ENCODE measurements at regions not wholly inside any gene's neighbourhood (a gene's known extent, or its start where the extent isn't known, plus 50 kb on each side); places are given as distances from the start of the nearest gene placed in this dataset.

DNA sequence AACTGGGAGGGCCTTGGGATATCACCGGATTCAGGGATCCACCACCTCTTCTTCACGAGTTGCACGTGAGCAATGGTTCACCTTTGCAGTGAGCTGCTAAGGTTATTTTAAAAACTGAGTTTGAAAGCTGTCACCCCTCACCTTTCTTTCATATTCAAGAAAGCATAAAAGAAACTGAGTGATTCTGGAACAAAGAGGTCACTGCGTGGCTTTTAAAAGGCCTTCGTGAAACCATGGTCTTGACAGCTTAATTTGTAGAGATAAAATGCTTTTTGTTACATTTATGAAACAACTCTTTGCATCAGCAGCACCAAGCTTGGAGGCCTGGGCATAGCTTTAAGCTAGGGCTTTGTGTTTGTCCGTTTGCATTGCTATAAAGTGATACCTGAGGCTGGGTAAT, 101.4 kb upstream of the NECTIN1 start:
- H3K9me3 ChIP-seq (replicated peaks; ENCODE audit: control insufficient read depth, insufficient read depth, low read length), result no peaks in the 10 kb centered on the region
- no peaks in the 10 kb centered on the region for H4K20me1 ChIP-seq (replicated peaks; ENCODE audit: control insufficient read depth, extremely low read depth, insufficient read depth, low read length)
- intact Hi-C loops (cut with micrococcal nuclease) (no loop called here), dilution Hi-C loops (cut with MboI; ENCODE audit: extremely low pct_ligation_motif_present, low sequenced_read_pairs) (no loop called here)
- FAIRE-seq (no peak), DNase-seq (ENCODE audit: low read depth, low spot score) (no peak)
- TF ChIP-seq, protein P1, sequence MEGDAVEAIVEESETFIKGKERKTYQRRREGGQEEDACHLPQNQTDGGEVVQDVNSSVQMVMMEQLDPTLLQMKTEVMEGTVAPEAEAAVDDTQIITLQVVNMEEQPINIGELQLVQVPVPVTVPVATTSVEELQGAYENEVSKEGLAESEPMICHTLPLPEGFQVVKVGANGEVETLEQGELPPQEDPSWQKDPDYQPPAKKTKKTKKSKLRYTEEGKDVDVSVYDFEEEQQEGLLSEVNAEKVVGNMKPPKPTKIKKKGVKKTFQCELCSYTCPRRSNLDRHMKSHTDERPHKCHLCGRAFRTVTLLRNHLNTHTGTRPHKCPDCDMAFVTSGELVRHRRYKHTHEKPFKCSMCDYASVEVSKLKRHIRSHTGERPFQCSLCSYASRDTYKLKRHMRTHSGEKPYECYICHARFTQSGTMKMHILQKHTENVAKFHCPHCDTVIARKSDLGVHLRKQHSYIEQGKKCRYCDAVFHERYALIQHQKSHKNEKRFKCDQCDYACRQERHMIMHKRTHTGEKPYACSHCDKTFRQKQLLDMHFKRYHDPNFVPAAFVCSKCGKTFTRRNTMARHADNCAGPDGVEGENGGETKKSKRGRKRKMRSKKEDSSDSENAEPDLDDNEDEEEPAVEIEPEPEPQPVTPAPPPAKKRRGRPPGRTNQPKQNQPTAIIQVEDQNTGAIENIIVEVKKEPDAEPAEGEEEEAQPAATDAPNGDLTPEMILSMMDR (IDR thresholded peaks at IDR 0.05; ENCODE audit: extremely low read depth in 1 of 2, insufficient read depth in 1 of 2, low read depth in 1 of 2, low read length in 2 of 2), result no peak
- no peak for TF ChIP-seq EZH2 (IDR thresholded peaks at IDR 0.05; ENCODE audit: borderline replicate concordance, low read depth, low read length, severe bottlenecking)
- no peak for TF ChIP-seq GATA2 (IDR thresholded peaks at IDR 0.05; ENCODE audit: insufficient read depth, insufficient read length, low read depth, low read length)
- TF ChIP-seq FOS (IDR thresholded peaks at IDR 0.05; ENCODE audit: borderline replicate concordance, insufficient read depth, low read length), result no peak
- TF ChIP-seq POLR2AphosphoS5 (IDR thresholded peaks at IDR 0.05; ENCODE audit: insufficient read depth, low read depth, low read length), result no peak
- no peak for TF ChIP-seq POLR2A (IDR thresholded peaks at IDR 0.05; ENCODE audit: low read depth, low read length)
- TF ChIP-seq, protein P2, sequence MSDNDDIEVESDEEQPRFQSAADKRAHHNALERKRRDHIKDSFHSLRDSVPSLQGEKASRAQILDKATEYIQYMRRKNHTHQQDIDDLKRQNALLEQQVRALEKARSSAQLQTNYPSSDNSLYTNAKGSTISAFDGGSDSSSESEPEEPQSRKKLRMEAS (IDR thresholded peaks at IDR 0.05; ENCODE audit: insufficient read depth, insufficient read length), result no peak
- TF ChIP-seq MYC (IDR thresholded peaks at IDR 0.05; ENCODE audit: low read depth, low read length), result no peak
- no peak for TF ChIP-seq JUN (IDR thresholded peaks at IDR 0.05; ENCODE audit: borderline replicate concordance, insufficient read depth, insufficient read length, low read depth)
- no peaks in the 10 kb centered on the region for H3K36me3 ChIP-seq (ENCODE audit: control insufficient read depth in 2 of 2, extremely low read depth in 1 of 2, insufficient read depth in 2 of 2, low read length in 2 of 2)
- no peaks in the 10 kb centered on the region for H3K4me1 ChIP-seq (ENCODE audit: control insufficient read depth, extremely low read depth, insufficient read depth, low read length)
- no peaks in the 10 kb centered on the region for H3K27me3 ChIP-seq (ENCODE audit: control insufficient read depth in 2 of 2, insufficient read depth in 2 of 2, low read length in 2 of 2)
- H3K9me1 ChIP-seq (replicated peaks; ENCODE audit: control insufficient read depth, extremely low read depth, insufficient read depth, low read length), result no peaks in the 10 kb centered on the region
- H3K79me2 ChIP-seq (ENCODE audit: control insufficient read depth, insufficient read depth, low read length), result no peaks in the 10 kb centered on the region
- BruUV-seq (replicated peaks), result no TSS peak
- CTCF ChIA-PET, result no interaction called here
- no peak overlapping the region for H3K4me2 ChIP-seq (ENCODE audit: insufficient read depth, low read length)
- no peak overlapping the region for H3K4me3 ChIP-seq (replicated peaks in 1 of 3; ENCODE audit: insufficient read depth in 1 of 3, low read depth in 1 of 3, low read length in 3 of 3)
- POLR2A ChIA-PET, result no interaction called here
- H3K27ac ChIP-seq (ENCODE audit: insufficient read depth, low read depth, low read length), result no peak overlapping the region
- no peak overlapping the region for H2AFZ ChIP-seq (ENCODE audit: low read depth, low read length)
- no peak overlapping the region for H3K9ac ChIP-seq (replicated peaks; ENCODE audit: extremely low read depth, insufficient read depth, low read length)

Data from endothelial cell of umbilical vein (primary cell).